CD14-positive monocyte (primary cell): ENCODE measurements at regions not wholly inside any gene's neighbourhood (a gene's known extent, or its start where the extent isn't known, plus 50 kb on each side); places are given as distances from the start of the nearest gene placed in this dataset.

Experiments
- DNase-seq, 3 donors: peaks; one replicate each; pipeline ENCODE4 v3.0.0-alpha.2; 2011 to 2022
- H2AFZ ChIP-seq: 2 replicates; pipeline ENCODE4 v1.6.0; 2012; ENCODE audit warnings: mild to moderate bottlenecking, low read depth, low read length, inconsistent platforms; ENCODE audit not compliant: insufficient read depth, poor library complexity, severe bottlenecking
- H3K27ac ChIP-seq, 2 donors: 1 replicate in 1 of 2; 2 replicates in 1 of 2; pipeline ENCODE4 v1.5.1; 2012 to 2013; ENCODE audit warnings: low read length in 2 of 2, control low read depth in 1 of 2, inconsistent platforms in 1 of 2, low read depth in 1 of 2, mild to moderate bottlenecking in 1 of 2
- H3K27me3 ChIP-seq, 2 donors: one replicate each; pipeline versions ENCODE4 v1.6.0 to v1.6.1; 2011 to 2013; ENCODE audit warnings: low read length in 2 of 2; ENCODE audit not compliant: control insufficient read depth in 2 of 2, insufficient read depth in 2 of 2
- H3K36me3 ChIP-seq, 2 donors: replicated peaks in 1 of 2; 1 replicate in 1 of 2; 2 replicates in 1 of 2; pipeline versions ENCODE4 v1.5.1 to v1.6.1; 2012 to 2013; ENCODE audit warnings: low read length in 2 of 2, control low read depth in 1 of 2, inconsistent platforms in 1 of 2, mild to moderate bottlenecking in 1 of 2; ENCODE audit not compliant: insufficient read depth in 2 of 2, control insufficient read depth in 1 of 2
- H3K4me1 ChIP-seq, 2 donors: 1 replicate in 1 of 2; 2 replicates in 1 of 2; pipeline versions ENCODE4 v1.5.1 to v1.6.1; 2012 to 2013; ENCODE audit warnings: low read length in 2 of 2, control low read depth in 1 of 2, inconsistent platforms in 1 of 2, mild to moderate bottlenecking in 1 of 2, moderate library complexity in 1 of 2; ENCODE audit not compliant: insufficient read depth in 2 of 2, control insufficient read depth in 1 of 2
- H3K4me2 ChIP-seq: replicated peaks from 2 replicates; pipeline ENCODE3; 2012; ENCODE audit warnings: low read length, moderate library complexity, mild to moderate bottlenecking; ENCODE audit not compliant: poor library complexity, severe bottlenecking; ENCODE audit errors: extremely low read depth
- H3K4me3 ChIP-seq, 3 experiments: fragments of 200-600 bp in 1 of 3; sonication (generic) in 1 of 3; replicated peaks in 1 of 3; 1 replicate in 2 of 3; 2 replicates in 1 of 3; pipeline ENCODE4 v1.5.1; 2011 to 2013; ENCODE audit warnings: low read length in 3 of 3, mild to moderate bottlenecking in 3 of 3, control low read depth in 2 of 3, low read depth in 2 of 3, inconsistent platforms in 1 of 3, moderate library complexity in 1 of 3
- H3K79me2 ChIP-seq: 2 replicates; pipeline ENCODE4 v1.6.0; 2012; ENCODE audit warnings: mild to moderate bottlenecking, control low read depth, inconsistent platforms, low read length, moderate library complexity; ENCODE audit not compliant: insufficient read depth
- H3K9ac ChIP-seq: 2 replicates; pipeline ENCODE4 v1.6.0; 2017; ENCODE audit warnings: low read length, mild to moderate bottlenecking; ENCODE audit not compliant: insufficient read depth, poor library complexity, severe bottlenecking
- H3K9me3 ChIP-seq, 2 donors: replicated peaks in 1 of 2; 1 replicate in 1 of 2; 2 replicates in 1 of 2; pipeline versions ENCODE4 v1.5.1 to v1.6.1; 2012 to 2013; ENCODE audit warnings: low read length in 2 of 2, control low read depth in 1 of 2; ENCODE audit not compliant: control insufficient read depth in 1 of 2, insufficient read depth in 1 of 2
- H4K20me1 ChIP-seq: 2 replicates; pipeline ENCODE4 v1.6.0; 2012; ENCODE audit warnings: mild to moderate bottlenecking, low read length, control low read depth, moderate library complexity; ENCODE audit not compliant: insufficient read depth
- H3K27ac Mint-ChIP-seq, 7 donors: one replicate each; pipeline ENCODE4 v1.8.0; 2020; ENCODE audit warnings: mild to moderate bottlenecking in 7 of 7, mixed read lengths in 7 of 7, moderate library complexity in 6 of 7, inconsistent platforms in 2 of 7
- H3K27me3 Mint-ChIP-seq, 3 donors: one replicate each; pipeline ENCODE4 v1.8.0; 2021 to 2022; ENCODE audit warnings: low read depth in 3 of 3, mild to moderate bottlenecking in 3 of 3, mixed read lengths in 3 of 3, moderate library complexity in 3 of 3, inconsistent platforms in 1 of 3
- H3K36me3 Mint-ChIP-seq, 2 donors: one replicate each; pipeline ENCODE4 v1.8.0; 2020; ENCODE audit warnings: mixed read lengths in 2 of 2, inconsistent platforms in 1 of 2, mild to moderate bottlenecking in 1 of 2
- H3K4me1 Mint-ChIP-seq: one replicate; pipeline ENCODE4 v1.8.0; 2020; ENCODE audit warnings: mild to moderate bottlenecking, mixed read lengths
- H3K4me3 Mint-ChIP-seq, 2 donors: one replicate each; pipeline ENCODE4 v1.8.0; 2020; ENCODE audit warnings: mild to moderate bottlenecking in 2 of 2, mixed read lengths in 2 of 2, moderate library complexity in 1 of 2
- H3K9me3 Mint-ChIP-seq, 7 donors: one replicate each; pipeline ENCODE4 v1.8.0; 2020 to 2022; ENCODE audit warnings: mixed read lengths in 7 of 7, mild to moderate bottlenecking in 6 of 7, moderate library complexity in 6 of 7, inconsistent platforms in 2 of 7
- WGBS: methylation state at CpG from one replicate; pipeline ENCODE4 v1.1.5; 2013; ENCODE audit warnings: missing lambda C conversion rate; ENCODE audit not compliant: insufficient coverage; 5-methylcytosine and 5-hydroxymethylcytosine counted together
- intact Hi-C, 2 donors: fragments of 100-400 bp; cut with micrococcal nuclease; formaldehyde crosslinking; loops; one replicate each; pipeline versions ENCODE4 v1.15.0 to v1.15.1; 2023
- TF ChIP-seq, protein P1 (sequence below): fragments of 200-600 bp; IDR thresholded peaks from one replicate; pipeline ENCODE4 v1.8.0; 2022; ENCODE audit warnings: antibody characterized with exemption, mild to moderate bottlenecking

DNA sequence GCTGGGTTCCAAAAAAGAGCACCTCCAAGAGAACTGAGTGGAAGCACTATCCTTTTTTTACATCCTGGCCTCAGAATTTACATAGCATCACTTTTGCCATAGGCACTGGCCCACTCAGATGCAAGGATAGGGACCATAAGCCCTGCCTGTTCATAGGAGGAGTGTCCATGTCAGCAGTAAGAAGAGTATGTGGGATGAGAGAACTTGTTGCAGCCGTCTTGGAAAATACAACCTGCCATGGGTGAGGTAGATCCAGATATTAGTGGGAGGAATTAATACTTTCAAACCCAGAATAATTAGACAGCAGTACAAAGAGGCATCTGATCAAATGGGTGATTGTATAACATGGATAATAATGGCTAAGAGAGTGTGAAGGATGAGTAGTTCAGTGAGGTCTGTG, 110.7 kb upstream of the CELF4 start:
- no peaks in the 10 kb centered on the region for H3K79me2 ChIP-seq
- H3K27ac ChIP-seq: no peak overlapping the region
- no peak overlapping the region for H3K27ac Mint-ChIP-seq
- H3K9me3 ChIP-seq: peaks cover 0 to 3% of the 10 kb centered on the region in 2 donors
- H3K4me1 Mint-ChIP-seq: no peaks in the 10 kb centered on the region
- TF ChIP-seq, protein P1, sequence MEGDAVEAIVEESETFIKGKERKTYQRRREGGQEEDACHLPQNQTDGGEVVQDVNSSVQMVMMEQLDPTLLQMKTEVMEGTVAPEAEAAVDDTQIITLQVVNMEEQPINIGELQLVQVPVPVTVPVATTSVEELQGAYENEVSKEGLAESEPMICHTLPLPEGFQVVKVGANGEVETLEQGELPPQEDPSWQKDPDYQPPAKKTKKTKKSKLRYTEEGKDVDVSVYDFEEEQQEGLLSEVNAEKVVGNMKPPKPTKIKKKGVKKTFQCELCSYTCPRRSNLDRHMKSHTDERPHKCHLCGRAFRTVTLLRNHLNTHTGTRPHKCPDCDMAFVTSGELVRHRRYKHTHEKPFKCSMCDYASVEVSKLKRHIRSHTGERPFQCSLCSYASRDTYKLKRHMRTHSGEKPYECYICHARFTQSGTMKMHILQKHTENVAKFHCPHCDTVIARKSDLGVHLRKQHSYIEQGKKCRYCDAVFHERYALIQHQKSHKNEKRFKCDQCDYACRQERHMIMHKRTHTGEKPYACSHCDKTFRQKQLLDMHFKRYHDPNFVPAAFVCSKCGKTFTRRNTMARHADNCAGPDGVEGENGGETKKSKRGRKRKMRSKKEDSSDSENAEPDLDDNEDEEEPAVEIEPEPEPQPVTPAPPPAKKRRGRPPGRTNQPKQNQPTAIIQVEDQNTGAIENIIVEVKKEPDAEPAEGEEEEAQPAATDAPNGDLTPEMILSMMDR: no peak
- no peak overlapping the region for H2AFZ ChIP-seq
- H3K27me3 Mint-ChIP-seq: no peaks in the 10 kb centered on the region
- no peak overlapping the region for H3K4me3 ChIP-seq
- peak overlapping the region in 1 of 2 donors; percentile 9 for H3K4me3 Mint-ChIP-seq
- H3K36me3 ChIP-seq: no peaks in the 10 kb centered on the region
- H3K4me1 ChIP-seq: no peaks in the 10 kb centered on the region
- DNase-seq: no peak
- intact Hi-C loops: no loop called here
- H3K27me3 ChIP-seq: no peaks in the 10 kb centered on the region
- no peaks in the 10 kb centered on the region for H4K20me1 ChIP-seq
- H3K9ac ChIP-seq: no peak overlapping the region
- peaks cover under 1 to 7% (median 5%) of the 10 kb centered on the region in 7 donors for H3K9me3 Mint-ChIP-seq
- no CpG with 5 or more reads among the region's 1 CpG for WGBS
- H3K36me3 Mint-ChIP-seq: no peaks in the 10 kb centered on the region
- H3K4me2 ChIP-seq: no peak overlapping the region

- intact Hi-C loops: no loop called here
- Histone ChIP-seq H3K4me2 (no peak overlapping the region), H3K27ac (no peak overlapping the region), H2AFZ (no peak overlapping the region), H4K20me1 (no peaks in the 10 kb centered on the region), H3K79me2 (no peaks in the 10 kb centered on the region), H3K27me3 (no peaks in the 10 kb centered on the region), H3K4me1 (no peaks in the 10 kb centered on the region), H3K9ac (no peak overlapping the region), H3K36me3 (no peaks in the 10 kb centered on the region), H3K9me3 (peaks cover 0 to 6% of the 10 kb centered on the region in 2 donors), H3K4me3 (no peak overlapping the region)
- Mint-ChIP-seq H3K4me1 (no peaks in the 10 kb centered on the region), H3K4me3 (no peak overlapping the region), H3K27ac (no peak overlapping the region), H3K36me3 (no peaks in the 10 kb centered on the region), H3K9me3 (peaks cover 1 to 11% (median 7%) of the 10 kb centered on the region in 7 donors), H3K27me3 (no peaks in the 10 kb centered on the region)
- TF ChIP-seq, protein P1: no peak
- no peak for DNase-seq
- no CpG with 5 or more reads among the region's 1 CpG for WGBS
These were observed 110.1 kb upstream of the CELF4 start for GRCh38 chr18:37675699-37676098.
